CD14-positive monocyte (primary cell): ENCODE measurements at regions not wholly inside any gene's neighbourhood (a gene's known extent, or its start where the extent isn't known, plus 50 kb on each side); places are given as distances from the start of the nearest gene placed in this dataset.
"Not testable (repeated sequence)": the region's sequence is repeated elsewhere in the genome, so short reads cannot be mapped to it uniquely, and the experiment has no call there.

Experiments
- DNase-seq, 3 donors: peaks; one replicate each; pipeline ENCODE4 v3.0.0-alpha.2; 2011 to 2022
- H2AFZ ChIP-seq: 2 replicates; pipeline ENCODE4 v1.6.0; 2012; ENCODE audit warnings: mild to moderate bottlenecking, low read depth, low read length, inconsistent platforms; ENCODE audit not compliant: insufficient read depth, poor library complexity, severe bottlenecking
- H3K27ac ChIP-seq, 2 donors: 1 replicate in 1 of 2; 2 replicates in 1 of 2; pipeline ENCODE4 v1.5.1; 2012 to 2013; ENCODE audit warnings: low read length in 2 of 2, control low read depth in 1 of 2, inconsistent platforms in 1 of 2, low read depth in 1 of 2, mild to moderate bottlenecking in 1 of 2
- H3K27me3 ChIP-seq, 2 donors: one replicate each; pipeline versions ENCODE4 v1.6.0 to v1.6.1; 2011 to 2013; ENCODE audit warnings: low read length in 2 of 2; ENCODE audit not compliant: control insufficient read depth in 2 of 2, insufficient read depth in 2 of 2
- H3K36me3 ChIP-seq, 2 donors: replicated peaks in 1 of 2; 1 replicate in 1 of 2; 2 replicates in 1 of 2; pipeline versions ENCODE4 v1.5.1 to v1.6.1; 2012 to 2013; ENCODE audit warnings: low read length in 2 of 2, control low read depth in 1 of 2, inconsistent platforms in 1 of 2, mild to moderate bottlenecking in 1 of 2; ENCODE audit not compliant: insufficient read depth in 2 of 2, control insufficient read depth in 1 of 2
- H3K4me1 ChIP-seq, 2 donors: 1 replicate in 1 of 2; 2 replicates in 1 of 2; pipeline versions ENCODE4 v1.5.1 to v1.6.1; 2012 to 2013; ENCODE audit warnings: low read length in 2 of 2, control low read depth in 1 of 2, inconsistent platforms in 1 of 2, mild to moderate bottlenecking in 1 of 2, moderate library complexity in 1 of 2; ENCODE audit not compliant: insufficient read depth in 2 of 2, control insufficient read depth in 1 of 2
- H3K4me2 ChIP-seq: replicated peaks from 2 replicates; pipeline ENCODE3; 2012; ENCODE audit warnings: low read length, moderate library complexity, mild to moderate bottlenecking; ENCODE audit not compliant: poor library complexity, severe bottlenecking; ENCODE audit errors: extremely low read depth
- H3K4me3 ChIP-seq, 3 experiments: fragments of 200-600 bp in 1 of 3; sonication (generic) in 1 of 3; replicated peaks in 1 of 3; 1 replicate in 2 of 3; 2 replicates in 1 of 3; pipeline ENCODE4 v1.5.1; 2011 to 2013; ENCODE audit warnings: low read length in 3 of 3, mild to moderate bottlenecking in 3 of 3, control low read depth in 2 of 3, low read depth in 2 of 3, inconsistent platforms in 1 of 3, moderate library complexity in 1 of 3
- H3K79me2 ChIP-seq: 2 replicates; pipeline ENCODE4 v1.6.0; 2012; ENCODE audit warnings: mild to moderate bottlenecking, control low read depth, inconsistent platforms, low read length, moderate library complexity; ENCODE audit not compliant: insufficient read depth
- H3K9ac ChIP-seq: 2 replicates; pipeline ENCODE4 v1.6.0; 2017; ENCODE audit warnings: low read length, mild to moderate bottlenecking; ENCODE audit not compliant: insufficient read depth, poor library complexity, severe bottlenecking
- H3K9me3 ChIP-seq, 2 donors: replicated peaks in 1 of 2; 1 replicate in 1 of 2; 2 replicates in 1 of 2; pipeline versions ENCODE4 v1.5.1 to v1.6.1; 2012 to 2013; ENCODE audit warnings: low read length in 2 of 2, control low read depth in 1 of 2; ENCODE audit not compliant: control insufficient read depth in 1 of 2, insufficient read depth in 1 of 2
- H4K20me1 ChIP-seq: 2 replicates; pipeline ENCODE4 v1.6.0; 2012; ENCODE audit warnings: mild to moderate bottlenecking, low read length, control low read depth, moderate library complexity; ENCODE audit not compliant: insufficient read depth
- H3K27ac Mint-ChIP-seq, 7 donors: one replicate each; pipeline ENCODE4 v1.8.0; 2020; ENCODE audit warnings: mild to moderate bottlenecking in 7 of 7, mixed read lengths in 7 of 7, moderate library complexity in 6 of 7, inconsistent platforms in 2 of 7
- H3K27me3 Mint-ChIP-seq, 3 donors: one replicate each; pipeline ENCODE4 v1.8.0; 2021 to 2022; ENCODE audit warnings: low read depth in 3 of 3, mild to moderate bottlenecking in 3 of 3, mixed read lengths in 3 of 3, moderate library complexity in 3 of 3, inconsistent platforms in 1 of 3
- H3K36me3 Mint-ChIP-seq, 2 donors: one replicate each; pipeline ENCODE4 v1.8.0; 2020; ENCODE audit warnings: mixed read lengths in 2 of 2, inconsistent platforms in 1 of 2, mild to moderate bottlenecking in 1 of 2
- H3K4me1 Mint-ChIP-seq: one replicate; pipeline ENCODE4 v1.8.0; 2020; ENCODE audit warnings: mild to moderate bottlenecking, mixed read lengths
- H3K4me3 Mint-ChIP-seq, 2 donors: one replicate each; pipeline ENCODE4 v1.8.0; 2020; ENCODE audit warnings: mild to moderate bottlenecking in 2 of 2, mixed read lengths in 2 of 2, moderate library complexity in 1 of 2
- H3K9me3 Mint-ChIP-seq, 7 donors: one replicate each; pipeline ENCODE4 v1.8.0; 2020 to 2022; ENCODE audit warnings: mixed read lengths in 7 of 7, mild to moderate bottlenecking in 6 of 7, moderate library complexity in 6 of 7, inconsistent platforms in 2 of 7
- WGBS: methylation state at CpG from one replicate; pipeline ENCODE4 v1.1.5; 2013; ENCODE audit warnings: missing lambda C conversion rate; ENCODE audit not compliant: insufficient coverage; 5-methylcytosine and 5-hydroxymethylcytosine counted together
- intact Hi-C, 2 donors: fragments of 100-400 bp; cut with micrococcal nuclease; formaldehyde crosslinking; loops; one replicate each; pipeline versions ENCODE4 v1.15.0 to v1.15.1; 2023
- TF ChIP-seq, protein P1 (sequence below): fragments of 200-600 bp; IDR thresholded peaks from one replicate; pipeline ENCODE4 v1.8.0; 2022; ENCODE audit warnings: antibody characterized with exemption, mild to moderate bottlenecking

DNA sequence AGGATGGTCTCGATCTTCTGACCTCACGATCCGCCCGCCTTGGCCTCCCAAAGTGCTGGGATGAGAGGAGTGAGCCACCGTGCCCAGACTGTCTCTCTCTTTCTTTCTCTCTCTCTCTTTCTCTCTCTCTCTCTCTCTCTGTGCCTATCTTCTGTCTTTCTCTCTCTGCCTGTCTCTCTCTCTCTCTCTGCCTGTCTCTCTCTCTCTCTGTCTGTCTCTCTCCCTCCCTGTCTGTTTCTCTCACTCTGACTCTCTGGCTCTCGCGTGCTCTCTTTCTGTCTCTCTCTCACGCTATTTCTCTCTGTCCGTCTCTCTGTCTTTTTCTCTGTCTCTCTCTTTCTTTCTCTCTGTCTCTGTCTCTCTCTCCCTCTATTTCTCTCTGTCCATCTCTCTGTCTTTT lies 3911.2 kb upstream of the OR11H1 start:
- DNase-seq, result no peak
- H3K27ac ChIP-seq, result no peak overlapping the region
- Mint-ChIP-seq H3K27me3 (peaks cover 0 to 4% (median 0%) of the 10 kb centered on the region in 3 donors), H3K27ac (no peak overlapping the region), H3K4me3 (no peak overlapping the region), H3K9me3 (peaks cover 46 to 99% (median 89%) of the 10 kb centered on the region in 7 donors), H3K36me3 (no peaks in the 10 kb centered on the region), H3K4me1 (no peaks in the 10 kb centered on the region)
- no peak overlapping the region for H2AFZ ChIP-seq
- no peaks in the 10 kb centered on the region for H3K4me1 ChIP-seq
- H3K9me3 ChIP-seq, result peaks cover 87 to 95% of the 10 kb centered on the region in 2 donors
- intact Hi-C loops, result no loop called here
- H3K9ac ChIP-seq, result no peak overlapping the region
- H3K36me3 ChIP-seq, result no peaks in the 10 kb centered on the region
- TF ChIP-seq, protein P1, sequence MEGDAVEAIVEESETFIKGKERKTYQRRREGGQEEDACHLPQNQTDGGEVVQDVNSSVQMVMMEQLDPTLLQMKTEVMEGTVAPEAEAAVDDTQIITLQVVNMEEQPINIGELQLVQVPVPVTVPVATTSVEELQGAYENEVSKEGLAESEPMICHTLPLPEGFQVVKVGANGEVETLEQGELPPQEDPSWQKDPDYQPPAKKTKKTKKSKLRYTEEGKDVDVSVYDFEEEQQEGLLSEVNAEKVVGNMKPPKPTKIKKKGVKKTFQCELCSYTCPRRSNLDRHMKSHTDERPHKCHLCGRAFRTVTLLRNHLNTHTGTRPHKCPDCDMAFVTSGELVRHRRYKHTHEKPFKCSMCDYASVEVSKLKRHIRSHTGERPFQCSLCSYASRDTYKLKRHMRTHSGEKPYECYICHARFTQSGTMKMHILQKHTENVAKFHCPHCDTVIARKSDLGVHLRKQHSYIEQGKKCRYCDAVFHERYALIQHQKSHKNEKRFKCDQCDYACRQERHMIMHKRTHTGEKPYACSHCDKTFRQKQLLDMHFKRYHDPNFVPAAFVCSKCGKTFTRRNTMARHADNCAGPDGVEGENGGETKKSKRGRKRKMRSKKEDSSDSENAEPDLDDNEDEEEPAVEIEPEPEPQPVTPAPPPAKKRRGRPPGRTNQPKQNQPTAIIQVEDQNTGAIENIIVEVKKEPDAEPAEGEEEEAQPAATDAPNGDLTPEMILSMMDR, result no peak
- H3K4me3 ChIP-seq, result no peak overlapping the region
- no peaks in the 10 kb centered on the region for H4K20me1 ChIP-seq
- H3K4me2 ChIP-seq, result no peak overlapping the region
- H3K79me2 ChIP-seq, result no peaks in the 10 kb centered on the region
- H3K27me3 ChIP-seq, result no peaks in the 10 kb centered on the region
- WGBS, result 94% methylated on average over 8 of the region's 9 CpGs

DNA sequence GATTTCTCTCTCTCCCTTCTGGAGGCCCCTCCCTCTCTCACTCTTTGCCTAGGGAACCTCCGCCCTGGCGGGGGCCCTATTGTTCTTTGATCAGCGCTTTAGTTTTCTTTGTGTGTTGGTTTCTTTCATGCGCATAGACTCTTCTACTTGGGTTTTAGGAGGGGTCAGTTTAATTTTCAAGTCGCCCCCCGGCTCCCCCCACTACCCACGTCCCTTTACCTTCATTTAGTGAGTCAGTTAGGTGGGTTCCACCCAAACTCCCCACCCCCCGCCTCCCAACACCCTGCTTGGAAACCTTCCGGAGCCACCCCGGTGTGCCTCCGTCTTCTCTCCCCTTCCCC lies 3909.7 kb upstream of the OR11H1 start:
- H3K27me3 Mint-ChIP-seq, H2AFZ ChIP-seq, H3K4me2 ChIP-seq, H3K79me2 ChIP-seq, H4K20me1 ChIP-seq, H3K4me3 ChIP-seq, DNase-seq, H3K4me3 Mint-ChIP-seq, H3K9ac ChIP-seq, intact Hi-C loops, H3K27me3 ChIP-seq, H3K4me1 ChIP-seq, H3K36me3 ChIP-seq, H3K27ac Mint-ChIP-seq, H3K27ac ChIP-seq, H3K36me3 Mint-ChIP-seq, H3K4me1 Mint-ChIP-seq: not testable (repeated sequence)
- peaks cover 37 to 89% (median 77%) of the 10 kb centered on the region in 7 donors for H3K9me3 Mint-ChIP-seq
- peaks cover 77 to 86% of the 10 kb centered on the region in 2 donors for H3K9me3 ChIP-seq
- no CpG with 5 or more reads among the region's 11 CpGs for WGBS

DNA sequence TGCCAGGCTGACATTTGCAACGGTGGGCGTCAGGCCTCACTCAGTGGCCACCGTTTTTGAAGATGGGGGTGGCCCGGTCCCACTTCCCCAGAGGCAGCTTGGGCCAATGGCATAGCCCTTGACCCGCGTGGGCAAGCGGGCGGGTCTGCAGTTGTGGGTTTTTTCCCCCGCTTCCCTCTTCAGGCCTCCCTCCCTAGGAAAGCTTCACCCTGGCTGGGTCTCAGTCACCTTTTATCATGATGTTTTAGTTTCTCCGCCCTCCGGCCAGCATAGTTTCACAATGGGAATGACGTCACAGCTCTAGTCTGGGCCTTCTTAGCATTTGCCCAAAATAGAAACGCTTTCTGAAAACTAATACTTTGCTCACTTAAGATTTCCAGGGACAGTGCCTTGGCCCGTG lies 3909.3 kb upstream of the OR11H1 start:
- H3K4me3 Mint-ChIP-seq, H3K79me2 ChIP-seq, H3K36me3 ChIP-seq, H4K20me1 ChIP-seq, H3K27me3 ChIP-seq, H3K4me1 ChIP-seq, H3K27ac ChIP-seq, H3K4me2 ChIP-seq, H3K4me3 ChIP-seq, H3K27me3 Mint-ChIP-seq, H3K27ac Mint-ChIP-seq, H3K9ac ChIP-seq, intact Hi-C loops, H3K4me1 Mint-ChIP-seq, DNase-seq, H3K36me3 Mint-ChIP-seq, H2AFZ ChIP-seq: not testable (repeated sequence)
- WGBS, result 75% methylated on average over 12 of the region's 14 CpGs
- H3K9me3 Mint-ChIP-seq, result peaks cover 37 to 85% (median 73%) of the 10 kb centered on the region in 7 donors
- peaks cover 73 to 82% of the 10 kb centered on the region in 2 donors for H3K9me3 ChIP-seq

DNA sequence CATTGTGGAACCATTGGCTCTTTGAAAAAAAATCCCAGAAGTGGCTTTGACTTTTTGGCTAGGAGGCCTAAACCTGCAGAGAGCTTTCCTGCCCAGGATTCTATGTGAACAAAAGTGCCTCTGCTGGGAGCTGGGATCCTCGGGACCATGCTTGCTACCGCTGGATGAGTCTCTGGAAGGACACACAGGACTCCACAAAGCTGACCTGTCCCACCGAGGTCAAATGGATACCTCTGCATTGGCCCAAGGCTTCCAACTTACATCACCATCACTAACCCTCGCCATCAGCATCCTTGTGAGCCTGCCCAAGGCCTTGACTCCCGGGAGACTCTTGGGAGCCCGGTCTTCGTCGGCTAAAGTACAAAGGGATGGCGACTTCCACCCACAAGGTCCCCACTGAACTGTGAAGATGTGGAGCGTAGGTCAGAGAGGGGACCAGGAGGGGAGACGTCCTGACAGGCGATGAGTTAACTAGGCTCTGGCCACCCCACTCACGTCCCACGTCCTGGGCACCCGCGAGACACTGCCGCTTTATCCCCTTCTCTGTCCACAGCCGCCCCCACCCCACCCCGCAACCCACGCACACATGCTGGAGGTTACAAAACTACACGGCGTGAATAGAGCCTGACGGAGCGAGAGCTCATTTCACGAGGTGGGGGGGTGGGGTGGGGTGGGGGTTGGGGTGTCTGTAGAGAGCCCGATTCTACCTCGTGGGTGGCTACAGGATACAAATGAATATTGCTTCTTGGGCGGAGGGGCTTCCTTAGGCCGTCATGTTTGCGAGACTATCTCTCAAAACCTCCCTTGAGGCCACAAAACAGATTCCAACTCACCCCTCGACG lies 3906.8 kb upstream of the OR11H1 start:
- peaks cover 60 to 76% of the 10 kb centered on the region in 2 donors for H3K9me3 ChIP-seq
- H3K4me1 ChIP-seq, intact Hi-C loops, H3K4me1 Mint-ChIP-seq, H3K4me3 Mint-ChIP-seq, H3K4me3 ChIP-seq, H3K27ac ChIP-seq, H3K27me3 ChIP-seq, H3K79me2 ChIP-seq, H3K36me3 ChIP-seq, H4K20me1 ChIP-seq, H2AFZ ChIP-seq, H3K4me2 ChIP-seq, H3K36me3 Mint-ChIP-seq, H3K9ac ChIP-seq, H3K27me3 Mint-ChIP-seq, DNase-seq, H3K27ac Mint-ChIP-seq: not testable (repeated sequence)
- peaks cover 35 to 79% (median 61%) of the 10 kb centered on the region in 7 donors for H3K9me3 Mint-ChIP-seq
- 86% methylated on average over 18 of the region's 32 CpGs for WGBS
